ENCODE measurements at regions not wholly inside any gene's neighbourhood (a gene's known extent, or its start where the extent isn't known, plus 50 kb on each side); places are given as distances from the start of the nearest gene placed in this dataset.

DNA sequence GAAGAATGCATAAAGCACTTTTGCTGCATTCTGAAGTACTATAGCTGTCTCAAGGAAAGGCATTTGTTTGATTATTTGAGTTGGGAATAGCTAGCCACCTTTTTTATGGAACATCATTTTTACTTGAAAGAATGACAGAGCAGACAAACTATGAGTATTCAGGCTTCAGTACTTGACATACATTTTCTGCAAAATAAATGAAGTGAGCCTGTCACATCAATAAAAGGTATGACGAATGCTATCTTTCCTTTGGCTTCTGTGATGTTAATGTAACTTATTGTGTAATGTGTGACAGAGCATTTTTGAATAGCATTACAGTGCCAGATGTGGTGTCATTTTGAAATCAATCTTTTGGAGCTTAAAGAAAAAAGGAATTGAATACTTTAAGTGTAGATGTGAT lies 440.3 kb upstream of the ONECUT1 start:
- TF ChIP-seq, protein P1, sequence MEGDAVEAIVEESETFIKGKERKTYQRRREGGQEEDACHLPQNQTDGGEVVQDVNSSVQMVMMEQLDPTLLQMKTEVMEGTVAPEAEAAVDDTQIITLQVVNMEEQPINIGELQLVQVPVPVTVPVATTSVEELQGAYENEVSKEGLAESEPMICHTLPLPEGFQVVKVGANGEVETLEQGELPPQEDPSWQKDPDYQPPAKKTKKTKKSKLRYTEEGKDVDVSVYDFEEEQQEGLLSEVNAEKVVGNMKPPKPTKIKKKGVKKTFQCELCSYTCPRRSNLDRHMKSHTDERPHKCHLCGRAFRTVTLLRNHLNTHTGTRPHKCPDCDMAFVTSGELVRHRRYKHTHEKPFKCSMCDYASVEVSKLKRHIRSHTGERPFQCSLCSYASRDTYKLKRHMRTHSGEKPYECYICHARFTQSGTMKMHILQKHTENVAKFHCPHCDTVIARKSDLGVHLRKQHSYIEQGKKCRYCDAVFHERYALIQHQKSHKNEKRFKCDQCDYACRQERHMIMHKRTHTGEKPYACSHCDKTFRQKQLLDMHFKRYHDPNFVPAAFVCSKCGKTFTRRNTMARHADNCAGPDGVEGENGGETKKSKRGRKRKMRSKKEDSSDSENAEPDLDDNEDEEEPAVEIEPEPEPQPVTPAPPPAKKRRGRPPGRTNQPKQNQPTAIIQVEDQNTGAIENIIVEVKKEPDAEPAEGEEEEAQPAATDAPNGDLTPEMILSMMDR (IDR thresholded peaks at IDR 0.05; ENCODE audit: low read length) = no peak
- TF ChIP-seq EZH2 (optimal IDR thresholded peaks at IDR 0.05; ENCODE audit: low read depth, low read length) (no peak), EZH2phosphoT487 (IDR thresholded peaks at IDR 0.05; ENCODE audit: low read length) (no peak)

Data from MM.1S (cell line).